Fibroblast of skin of left quadriceps (primary cell): ENCODE measurements at regions not wholly inside any gene's neighbourhood (a gene's known extent, or its start where the extent isn't known, plus 50 kb on each side); places are given as distances from the start of the nearest gene placed in this dataset.

ENCODE experiments used
- DNase-seq, 2 experiments: peaks; one replicate each; pipeline ENCODE4 v3.0.0-alpha.2; 2013; ENCODE audit warnings: low read depth in 2 of 2

DNA sequence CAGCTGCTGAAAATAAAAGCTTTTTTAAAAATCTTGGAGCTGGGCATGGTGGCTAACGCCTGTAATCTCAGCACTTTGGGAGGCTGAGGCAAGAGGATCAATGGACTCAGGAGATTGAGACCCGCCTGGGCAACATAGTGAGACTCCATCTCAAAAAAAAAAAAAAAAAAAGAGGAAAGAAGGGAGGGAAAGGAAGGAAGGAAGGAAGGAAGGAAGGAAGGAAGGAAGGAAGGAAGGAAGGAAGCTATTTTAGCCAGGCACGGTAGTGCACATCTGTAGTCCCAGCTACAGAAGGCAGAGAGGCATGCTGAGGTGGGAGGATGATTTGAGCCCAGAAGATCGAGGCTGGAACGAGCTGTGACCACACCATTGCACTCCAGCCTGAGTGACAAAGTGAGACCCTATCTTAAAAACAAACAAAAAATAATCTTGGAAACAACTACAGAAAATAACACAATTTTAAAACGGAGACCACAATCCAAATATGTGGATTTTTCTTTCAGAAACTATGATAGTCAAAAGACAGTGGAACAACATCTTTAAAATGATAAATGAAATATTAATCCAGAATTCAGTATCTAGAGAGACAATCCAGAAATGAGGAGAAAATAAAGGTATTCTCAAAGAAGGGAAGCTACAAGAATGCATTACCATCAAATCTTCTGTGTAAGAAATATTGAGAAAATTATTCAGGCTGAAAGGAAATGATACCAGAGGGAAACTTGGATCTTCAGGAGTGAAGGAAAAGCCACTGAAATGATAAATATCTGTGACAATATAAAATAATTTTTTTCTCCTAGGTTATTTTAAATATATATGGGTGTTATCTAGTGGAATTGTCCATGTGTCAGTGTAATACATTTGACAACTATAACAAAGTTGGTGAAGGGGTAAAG lies 182.0 kb downstream of the GPX5 start:
- DNase-seq = no peak

DNA sequence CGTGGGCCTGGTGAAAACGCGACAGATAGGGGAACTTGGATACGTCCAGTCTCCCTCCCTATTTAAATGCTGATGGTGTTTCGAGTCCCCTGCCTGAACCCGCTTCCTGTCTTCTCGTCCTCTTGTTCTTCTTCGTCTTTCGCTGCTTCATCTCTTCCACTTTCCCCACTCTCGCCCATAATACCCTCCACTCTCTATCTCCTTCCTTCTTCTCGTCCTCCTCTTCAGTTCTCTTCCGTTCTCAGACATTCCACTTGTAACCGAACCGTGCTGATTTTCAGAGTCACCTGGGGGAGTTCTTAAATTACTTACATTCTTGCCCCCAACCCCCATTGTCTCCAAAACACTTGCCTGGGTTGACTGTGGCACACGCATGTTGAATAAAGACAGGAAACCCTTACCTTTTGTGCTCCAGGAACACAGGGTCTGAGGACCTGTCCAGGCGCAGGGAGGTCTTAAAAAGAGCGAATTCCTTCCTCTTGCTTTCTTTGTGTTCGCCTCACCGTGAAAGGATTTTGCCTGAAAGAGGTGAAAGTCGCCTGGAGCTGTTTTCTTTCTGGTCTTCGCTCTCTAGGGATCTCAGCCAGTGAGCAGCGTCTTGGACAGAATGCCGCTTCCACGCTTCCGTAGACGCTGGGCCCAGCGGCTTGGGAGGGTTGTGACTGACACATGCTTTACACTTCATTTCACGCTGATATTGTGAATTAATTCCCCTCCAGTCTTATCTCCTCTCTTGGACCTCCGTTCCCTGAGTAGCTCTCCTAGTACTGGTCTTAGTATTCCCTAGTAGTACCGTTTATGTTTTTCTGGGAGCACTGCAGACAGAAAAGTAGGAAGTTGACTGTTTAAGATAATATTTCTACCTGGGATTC lies 184.0 kb downstream of the GPX5 start:
- no peak for DNase-seq

DNA sequence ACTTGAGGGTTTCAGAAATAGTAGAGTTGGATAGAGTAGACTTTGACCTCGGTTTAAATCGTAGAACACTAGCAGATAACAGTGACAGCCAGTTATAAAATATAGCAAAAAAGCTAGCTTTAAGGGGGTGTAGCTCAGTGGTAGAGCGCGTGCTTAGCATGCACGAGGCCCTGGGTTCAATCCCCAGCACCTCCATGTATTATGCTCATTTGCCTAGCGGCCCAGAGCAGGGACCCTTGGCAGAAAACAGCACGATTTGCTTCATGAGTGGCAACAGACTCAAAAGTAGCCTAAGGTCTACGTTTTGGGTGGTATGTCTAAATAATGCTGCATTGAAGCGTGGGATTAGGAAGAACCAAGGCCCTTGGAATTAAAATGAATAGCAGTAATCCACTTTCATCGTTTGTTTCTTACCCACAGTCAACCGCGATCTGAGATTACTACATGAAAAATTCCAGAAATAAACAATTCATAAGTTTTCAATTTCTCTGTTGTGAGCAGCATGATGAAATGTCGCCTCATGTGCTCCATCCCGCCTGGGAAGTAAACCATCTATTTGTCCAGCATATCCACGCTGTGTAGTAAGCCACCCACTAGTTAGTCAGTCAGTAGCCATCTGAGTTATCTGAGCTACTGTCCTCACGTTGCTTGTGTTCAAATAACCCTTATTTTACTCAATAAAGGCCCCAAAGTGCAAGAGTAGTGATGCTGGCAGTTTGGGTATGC lies 184.9 kb downstream of the GPX5 start:
- no peak for DNase-seq

DNA sequence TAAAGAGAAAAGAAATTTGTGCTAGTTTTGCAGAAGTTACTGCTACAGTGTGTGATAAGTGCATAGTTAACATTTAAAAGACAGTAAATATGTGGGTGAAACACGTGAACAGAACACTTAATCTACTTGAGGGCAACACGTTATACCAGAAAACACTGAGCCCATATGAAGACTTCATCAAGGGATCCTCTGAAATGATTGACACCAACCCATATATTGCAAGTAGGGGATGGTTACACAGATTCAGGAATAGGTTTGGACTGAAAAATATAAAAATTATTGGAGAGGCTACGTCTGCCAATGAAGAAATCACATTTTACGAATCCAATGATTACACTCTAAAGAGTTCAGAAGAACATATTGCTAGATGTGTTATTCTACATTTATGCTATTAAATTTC lies 185.6 kb downstream of the GPX5 start:
- DNase-seq = no peak

DNA sequence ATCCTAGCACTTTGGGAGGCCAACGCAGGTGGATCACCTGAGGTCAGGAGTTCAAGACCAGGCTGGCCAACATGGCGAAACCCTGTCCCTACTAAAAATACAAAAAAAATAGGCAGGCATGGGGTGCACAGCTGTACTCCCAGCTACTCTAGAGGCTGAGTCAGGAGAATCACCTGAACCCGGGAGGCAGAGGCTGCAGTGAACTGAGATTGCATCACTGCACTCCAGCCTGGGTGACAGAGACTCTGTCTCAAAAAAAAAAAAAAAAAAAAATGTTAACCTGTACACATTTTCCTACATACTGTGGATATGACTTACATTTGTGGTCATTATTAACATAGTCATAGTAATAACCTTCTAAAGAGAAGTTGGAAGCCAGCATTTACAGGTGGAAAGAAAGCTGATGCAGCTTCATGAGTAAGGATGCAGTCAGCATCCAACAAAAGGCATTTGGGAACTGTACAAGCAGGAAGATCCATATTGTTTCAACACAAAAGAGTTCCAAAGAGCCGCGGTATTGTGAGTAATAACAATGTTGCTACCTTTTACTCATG lies 186.2 kb downstream of the GPX5 start:
- DNase-seq = no peak

DNA sequence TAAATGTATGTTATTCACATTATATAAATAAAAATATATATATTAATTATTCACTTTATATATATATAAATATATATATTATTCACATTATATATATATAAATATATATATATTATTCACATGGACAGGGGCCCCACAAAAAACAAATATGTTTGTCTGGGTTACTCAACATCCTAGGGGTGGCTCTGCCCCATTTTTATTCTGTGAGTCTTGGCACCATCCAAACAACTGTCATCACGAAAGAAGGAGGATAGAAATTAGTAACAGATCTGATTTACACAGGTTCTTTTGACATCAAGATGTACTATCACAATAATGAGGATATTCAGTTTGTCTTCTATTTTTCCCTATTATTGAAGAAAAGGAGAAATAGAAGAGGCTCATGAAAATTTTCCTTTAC lies 187.3 kb downstream of the GPX5 start:
- DNase-seq = no peak

DNA sequence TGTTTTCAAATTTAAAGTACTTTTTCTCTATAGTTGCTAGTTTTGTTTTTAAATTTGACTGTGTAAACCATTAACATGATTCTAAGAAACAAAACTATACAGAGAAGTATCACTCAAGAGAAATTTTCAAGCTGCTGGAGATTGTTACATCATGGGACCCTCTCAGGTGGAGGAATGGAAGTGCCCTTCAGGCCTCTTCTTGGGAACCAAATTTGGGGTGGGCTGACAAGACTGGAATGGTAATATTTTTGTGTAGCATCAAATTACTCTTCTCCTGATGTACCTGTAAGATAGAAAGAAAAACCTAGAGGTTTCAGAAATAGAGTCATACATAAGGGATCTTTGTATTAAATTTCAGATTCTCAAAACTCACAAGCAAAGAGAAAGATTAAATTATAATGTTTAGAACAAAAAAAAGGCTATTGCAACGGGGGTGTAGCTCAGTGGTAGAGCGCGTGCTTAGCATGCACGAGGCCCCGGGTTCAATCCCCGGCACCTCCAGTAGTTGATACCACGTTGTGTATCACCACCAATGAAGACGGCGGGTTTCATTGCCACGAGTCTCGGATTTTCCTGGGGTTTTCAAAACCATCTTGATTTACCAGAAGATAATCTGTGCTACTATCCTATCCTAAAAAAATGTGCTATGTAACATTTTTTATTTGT lies 193.7 kb downstream of the GPX5 start:
- no peak for DNase-seq

DNA sequence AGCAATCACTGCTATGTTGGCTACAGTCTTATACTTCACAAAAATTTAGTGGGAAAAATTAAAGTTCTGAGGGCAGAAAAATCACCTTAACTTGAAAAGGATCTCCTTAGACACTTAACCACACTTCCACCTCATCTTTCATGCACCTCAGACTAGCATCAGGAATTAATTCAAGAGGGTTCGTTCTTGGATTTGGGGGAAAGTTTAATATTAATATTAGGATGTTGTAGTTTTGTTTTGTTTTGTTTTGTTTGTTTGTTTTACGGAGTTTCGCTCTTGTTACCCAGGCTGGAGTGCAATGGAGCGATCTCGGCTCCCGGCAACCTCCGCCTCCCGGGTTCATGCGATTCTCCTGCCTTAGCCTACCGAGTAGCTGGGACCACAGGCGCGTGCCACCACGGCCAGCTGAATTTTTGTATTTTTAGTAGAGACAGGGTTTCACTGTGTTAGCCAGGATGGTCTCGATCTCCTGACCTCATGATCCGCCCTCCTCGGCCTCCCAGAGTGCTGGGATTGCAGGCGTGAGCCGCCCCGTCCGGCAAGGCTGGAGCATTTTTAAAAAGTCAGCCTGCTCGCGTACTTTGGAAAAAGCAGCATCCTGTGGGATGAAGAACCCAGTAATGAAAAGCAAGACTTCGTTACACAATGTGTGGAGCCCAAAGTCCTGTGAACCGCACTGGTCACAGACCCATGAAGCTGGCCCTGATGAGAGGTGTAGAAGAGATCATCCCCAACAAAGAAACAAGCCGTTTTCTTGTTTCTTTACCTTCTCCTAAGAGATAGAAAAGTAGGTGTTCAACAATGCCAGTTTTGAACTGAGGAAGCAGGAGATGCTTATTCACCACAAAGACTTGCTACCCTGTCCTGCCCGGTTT lies 194.9 kb downstream of the GPX5 start:
- no peak for DNase-seq

DNA sequence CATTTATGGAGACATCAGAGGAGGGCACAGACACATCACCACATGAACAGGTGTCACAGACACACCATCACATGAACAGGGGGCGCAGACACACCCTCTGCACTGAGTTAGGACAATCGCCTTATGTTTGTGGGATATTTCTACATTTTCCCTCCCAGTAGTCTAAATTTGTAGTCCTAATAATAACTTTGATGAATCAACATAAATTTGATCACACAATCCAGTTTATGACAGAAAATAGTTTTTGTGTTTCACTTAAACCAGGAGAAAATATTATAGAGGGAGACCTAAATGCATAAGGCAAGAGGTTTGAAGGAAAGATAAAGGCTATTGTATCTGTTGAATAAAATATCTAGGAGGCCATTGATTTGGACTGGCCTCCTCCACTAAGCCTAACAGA lies 195.7 kb downstream of the GPX5 start:
- DNase-seq = no peak

DNA sequence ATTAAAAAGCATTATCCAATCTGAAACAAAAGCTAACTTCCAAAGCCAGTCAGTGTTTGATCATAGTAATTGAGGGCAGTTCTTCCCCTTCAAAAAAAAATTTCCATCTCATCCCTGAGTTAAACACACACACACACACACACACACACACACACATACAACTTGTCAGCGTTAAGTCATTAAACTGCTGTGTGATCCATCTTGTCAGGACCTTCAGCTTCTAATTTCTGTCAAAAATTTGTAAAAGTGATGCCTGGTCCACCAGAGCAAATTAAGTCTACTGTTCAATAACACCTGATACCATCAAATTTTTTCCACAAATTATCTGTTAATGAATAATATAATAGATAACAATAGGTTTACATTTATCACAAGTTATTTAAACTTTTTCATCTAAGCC lies 198.7 kb downstream of the GPX5 start:
- DNase-seq = no peak

DNA sequence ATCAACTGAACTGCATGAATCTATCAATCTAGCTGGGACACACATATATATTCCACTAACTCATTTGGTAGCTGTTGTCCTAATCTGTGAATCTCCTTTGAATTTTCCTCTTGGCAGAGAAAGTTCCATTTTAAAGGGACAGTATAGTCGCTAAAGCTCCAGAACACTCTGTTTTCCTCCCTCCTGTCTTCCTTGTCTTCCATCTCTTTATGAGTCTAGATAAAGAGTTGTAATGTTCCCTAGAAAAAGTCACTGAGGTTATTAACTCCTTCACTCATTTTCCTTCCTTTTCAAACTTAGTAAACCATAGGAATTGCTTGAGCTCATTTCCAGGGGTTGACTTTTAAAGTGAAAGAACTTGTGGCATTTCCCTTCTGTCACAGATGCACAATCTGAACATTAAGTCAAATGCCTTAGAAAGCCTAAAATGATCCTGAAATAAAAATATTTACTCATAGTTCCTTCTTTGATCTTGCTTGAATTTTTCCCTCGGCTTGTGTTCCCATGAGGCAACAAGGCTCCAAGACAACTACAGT lies 198.4 kb downstream of the TRIM27 start:
- no peak for DNase-seq

DNA sequence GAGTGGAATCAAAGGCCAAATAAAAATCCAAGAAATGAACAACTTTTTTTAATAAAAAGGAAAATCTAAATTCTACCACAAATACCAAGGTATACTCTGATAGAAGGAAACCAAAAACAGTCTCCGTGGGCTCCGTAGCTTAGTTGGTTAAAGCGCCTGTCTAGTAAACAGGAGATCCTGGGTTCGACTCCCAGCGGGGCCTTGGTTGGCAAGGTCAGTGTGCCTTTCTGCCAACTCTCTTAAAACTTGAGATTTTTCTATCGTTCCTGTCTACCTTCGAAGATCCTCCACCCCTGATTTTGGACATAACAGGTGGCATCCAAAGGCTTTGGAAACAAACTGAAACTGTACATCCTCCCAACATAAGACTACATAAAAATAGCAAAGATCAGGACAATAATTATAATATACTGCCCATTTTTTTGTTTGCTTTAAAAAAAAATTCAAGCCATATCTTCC lies 197.9 kb downstream of the TRIM27 start:
- no peak for DNase-seq

DNA sequence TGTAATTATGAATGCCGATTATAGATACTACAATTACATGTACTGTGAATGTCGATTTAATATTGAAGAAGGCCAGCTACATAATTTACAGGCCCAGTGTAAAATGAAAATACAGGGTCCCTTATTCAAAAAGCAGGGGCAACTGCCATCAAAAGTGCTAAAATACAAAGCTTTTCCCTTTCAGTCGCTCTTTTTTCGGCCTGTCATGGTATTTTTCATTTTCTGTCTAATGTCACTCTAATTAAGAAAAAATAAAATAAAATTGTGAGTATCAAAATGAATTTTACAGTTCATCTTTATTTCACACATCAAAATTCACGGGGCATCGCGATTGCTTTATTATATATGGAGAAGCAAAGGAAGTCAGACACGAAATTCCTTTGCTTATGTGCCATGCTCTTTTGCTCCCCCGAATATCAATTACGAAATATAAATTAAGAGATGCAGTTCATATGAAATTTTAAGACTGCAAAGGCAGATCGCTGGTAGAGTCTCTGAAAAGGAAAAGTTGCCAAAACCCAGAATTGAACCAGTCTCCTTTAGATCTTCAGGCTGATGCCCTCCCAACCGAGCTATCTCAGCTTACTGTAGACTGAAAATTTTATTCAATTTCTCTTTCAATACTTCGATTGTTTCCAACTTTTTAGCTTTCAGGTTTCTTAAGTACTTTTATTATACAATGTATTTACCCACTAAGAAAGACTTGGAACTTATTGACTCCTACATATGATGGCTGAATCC lies 197.0 kb downstream of the TRIM27 start:
- DNase-seq = no peak

DNA sequence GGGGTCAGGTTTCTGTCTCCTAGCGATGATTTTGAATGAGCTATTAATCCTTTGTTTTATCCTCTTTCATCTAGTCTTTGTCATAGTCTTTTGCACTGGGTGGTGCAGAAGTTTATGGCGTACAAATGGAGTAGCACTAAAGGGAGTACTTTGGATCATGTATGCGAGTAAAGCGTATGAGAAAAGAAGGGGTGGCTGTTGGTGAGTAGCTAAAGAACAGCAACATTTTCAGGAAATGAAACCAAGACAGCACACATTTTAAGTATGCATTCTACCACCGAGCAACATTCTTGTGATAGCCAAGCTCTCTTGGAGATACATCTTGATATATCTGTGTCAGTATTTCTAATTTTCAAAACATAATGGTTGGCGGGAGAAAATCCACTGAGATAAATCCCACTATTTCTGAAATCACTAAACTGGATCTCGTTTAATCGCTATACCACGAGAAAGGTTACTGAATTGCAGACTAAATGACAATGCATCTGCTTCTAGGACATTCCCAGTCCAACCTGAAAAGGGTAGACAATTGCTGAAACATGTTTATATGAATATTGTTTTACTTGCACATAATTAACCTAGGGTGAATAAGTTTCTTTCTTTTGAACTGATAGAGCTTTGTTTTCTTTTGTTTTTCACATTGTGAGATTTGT lies 196.1 kb downstream of the TRIM27 start:
- no peak for DNase-seq

DNA sequence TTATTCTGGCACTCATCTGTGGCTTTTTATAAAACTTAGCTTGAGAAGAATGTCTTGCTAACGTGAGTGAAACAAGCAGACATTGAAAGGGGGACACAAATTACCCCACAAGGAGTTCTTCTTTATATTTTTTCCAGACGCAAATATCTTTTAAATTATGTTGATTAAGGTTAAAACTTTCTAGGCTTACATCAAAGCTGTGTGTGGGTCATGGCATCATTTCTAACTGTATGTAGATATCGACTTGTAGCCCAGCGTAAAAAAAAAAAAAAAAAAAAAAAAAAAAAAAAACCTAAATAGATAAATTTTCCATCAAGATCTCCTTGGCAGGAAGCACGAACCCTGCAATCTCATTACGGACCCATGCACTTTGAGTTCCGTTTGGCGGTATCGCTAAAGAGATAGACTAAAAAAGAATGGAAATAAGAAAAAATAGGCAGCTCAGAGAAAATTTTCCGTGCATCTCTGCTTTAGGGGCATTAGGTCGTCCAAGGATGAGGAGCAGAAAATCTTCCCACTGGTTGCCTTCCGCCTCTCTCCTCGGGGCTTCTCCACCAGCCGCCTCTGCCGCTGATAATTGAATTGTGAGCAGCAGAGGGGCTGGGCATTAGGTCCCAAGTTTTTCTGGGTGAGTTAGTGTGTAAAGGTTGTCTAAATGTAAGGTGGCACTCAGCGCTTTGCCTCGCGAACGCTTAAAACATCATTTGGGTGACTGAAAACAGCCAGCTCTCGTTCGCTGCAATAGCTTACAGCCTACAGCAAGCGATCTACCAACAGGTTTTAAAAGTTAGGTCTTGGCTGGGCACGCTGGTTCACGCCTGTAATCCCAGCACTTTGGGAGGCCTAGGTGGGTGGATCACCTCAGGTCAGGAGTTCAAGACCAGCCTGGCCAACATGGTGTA lies 194.0 kb downstream of the TRIM27 start:
- DNase-seq = no peak

DNA sequence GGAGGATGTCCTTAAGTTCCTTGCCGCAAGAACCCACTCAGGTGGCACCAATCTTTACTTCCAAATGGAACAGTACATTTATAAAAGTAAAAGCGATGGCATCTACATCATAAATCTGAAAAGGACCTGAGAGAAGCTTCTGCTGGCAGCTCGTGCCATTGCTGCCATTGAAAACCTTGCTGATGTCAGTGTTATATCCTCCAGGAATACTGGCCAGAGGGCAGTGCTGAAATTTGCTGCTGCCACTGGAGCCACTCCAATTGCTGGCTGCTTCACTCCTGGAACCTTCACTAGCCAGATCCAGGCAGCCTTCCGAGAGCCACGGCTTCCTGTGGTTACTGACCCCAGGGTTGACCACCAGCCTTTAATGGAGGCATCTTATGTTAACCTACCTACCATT lies 191.7 kb downstream of the TRIM27 start:
- DNase-seq = no peak

DNA sequence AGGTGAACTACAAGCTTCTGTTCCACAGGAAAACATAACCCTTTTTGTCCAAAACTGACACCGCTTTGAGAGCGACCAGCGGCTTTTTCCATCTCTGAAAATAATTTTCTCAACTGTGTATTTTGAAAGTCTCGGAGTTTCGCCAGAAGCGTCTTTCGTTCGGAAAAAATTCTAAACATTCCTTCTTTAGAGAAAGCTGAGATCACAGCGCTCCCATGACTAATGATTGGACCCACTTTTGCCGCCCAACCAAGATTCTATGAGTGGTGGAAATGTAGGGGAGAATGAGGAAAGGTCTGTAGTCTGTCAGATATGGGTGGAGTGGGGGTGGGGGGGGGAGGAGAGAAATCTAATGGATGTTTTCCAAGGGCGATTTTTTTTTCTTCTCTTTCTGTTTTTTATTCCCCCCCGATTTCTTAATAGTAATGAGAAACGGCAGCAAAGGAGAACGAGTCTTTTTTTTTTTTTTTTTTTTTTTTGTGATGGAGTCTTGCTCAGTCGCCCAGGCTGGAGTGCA lies 189.3 kb downstream of the TRIM27 start:
- no peak for DNase-seq
